B cell (primary cell): ENCODE measurements at regions not wholly inside any gene's neighbourhood (a gene's known extent, or its start where the extent isn't known, plus 50 kb on each side); places are given as distances from the start of the nearest gene placed in this dataset.

Experiments
- EZH2 ChIP-seq: IDR thresholded peaks from 2 replicates; pipeline ENCODE4 v1.6.1; 2012; ENCODE audit warnings: borderline replicate concordance, low read depth, mild to moderate bottlenecking, moderate library complexity, low read length; ENCODE audit not compliant: insufficient read depth, poor library complexity, severe bottlenecking
- TF ChIP-seq, protein P1 (sequence below): fragments of 200-600 bp; IDR thresholded peaks from one replicate; pipeline ENCODE4 v1.8.0; 2022; ENCODE audit warnings: antibody characterized with exemption, mild to moderate bottlenecking

DNA sequence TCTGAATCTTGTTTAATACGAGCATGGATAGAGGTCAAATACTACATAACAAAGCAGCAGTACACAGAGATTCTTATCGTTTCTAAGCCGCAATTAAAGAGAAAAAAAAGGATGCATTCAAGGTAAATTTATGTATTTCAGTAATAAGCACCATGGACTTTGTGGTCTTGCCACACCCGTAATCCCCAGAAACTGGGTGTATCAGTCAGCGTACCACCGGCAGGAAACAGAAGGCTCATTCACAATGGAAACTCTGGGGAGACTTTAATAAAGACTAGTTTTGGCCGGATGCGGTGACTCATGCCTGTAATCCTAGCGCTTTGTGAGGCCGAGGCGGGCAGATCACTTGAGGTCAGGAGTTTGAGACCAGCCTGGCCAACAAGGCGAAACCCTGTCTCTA lies 81.9 kb upstream of the ZNF280D start:
- TF ChIP-seq, protein P1, sequence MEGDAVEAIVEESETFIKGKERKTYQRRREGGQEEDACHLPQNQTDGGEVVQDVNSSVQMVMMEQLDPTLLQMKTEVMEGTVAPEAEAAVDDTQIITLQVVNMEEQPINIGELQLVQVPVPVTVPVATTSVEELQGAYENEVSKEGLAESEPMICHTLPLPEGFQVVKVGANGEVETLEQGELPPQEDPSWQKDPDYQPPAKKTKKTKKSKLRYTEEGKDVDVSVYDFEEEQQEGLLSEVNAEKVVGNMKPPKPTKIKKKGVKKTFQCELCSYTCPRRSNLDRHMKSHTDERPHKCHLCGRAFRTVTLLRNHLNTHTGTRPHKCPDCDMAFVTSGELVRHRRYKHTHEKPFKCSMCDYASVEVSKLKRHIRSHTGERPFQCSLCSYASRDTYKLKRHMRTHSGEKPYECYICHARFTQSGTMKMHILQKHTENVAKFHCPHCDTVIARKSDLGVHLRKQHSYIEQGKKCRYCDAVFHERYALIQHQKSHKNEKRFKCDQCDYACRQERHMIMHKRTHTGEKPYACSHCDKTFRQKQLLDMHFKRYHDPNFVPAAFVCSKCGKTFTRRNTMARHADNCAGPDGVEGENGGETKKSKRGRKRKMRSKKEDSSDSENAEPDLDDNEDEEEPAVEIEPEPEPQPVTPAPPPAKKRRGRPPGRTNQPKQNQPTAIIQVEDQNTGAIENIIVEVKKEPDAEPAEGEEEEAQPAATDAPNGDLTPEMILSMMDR: no peak
- no peak for TF ChIP-seq EZH2
